ENCODE measurements at regions not wholly inside any gene's neighbourhood (a gene's known extent, or its start where the extent isn't known, plus 50 kb on each side); places are given as distances from the start of the nearest gene placed in this dataset.
"Not testable (repeated sequence)": the region's sequence is repeated elsewhere in the genome, so short reads cannot be mapped to it uniquely, and the experiment has no call there.

DNA sequence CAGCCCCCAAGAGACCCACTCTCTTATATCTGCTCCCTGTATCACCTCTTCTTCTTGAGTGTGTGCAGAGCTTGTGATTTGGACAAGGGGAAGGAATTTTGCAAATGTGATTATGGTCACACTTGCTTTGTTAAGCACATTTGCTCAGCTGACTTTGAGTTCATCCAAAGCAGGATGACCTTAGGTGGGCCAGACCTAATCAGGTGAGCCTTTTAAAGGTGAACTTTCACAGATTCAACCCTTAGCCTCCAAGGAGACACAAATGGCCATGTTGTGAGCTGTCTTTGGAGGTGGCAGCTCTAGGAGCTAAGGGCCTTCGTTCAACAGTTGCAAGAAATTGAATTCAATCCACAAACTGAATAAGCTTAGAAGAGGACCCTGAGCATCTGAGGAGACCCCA is 147.8 kb downstream of the DEFB131A start:
- DNase-seq (ENCODE audit: low spot score), result no peak
- TF ChIP-seq, protein P1, sequence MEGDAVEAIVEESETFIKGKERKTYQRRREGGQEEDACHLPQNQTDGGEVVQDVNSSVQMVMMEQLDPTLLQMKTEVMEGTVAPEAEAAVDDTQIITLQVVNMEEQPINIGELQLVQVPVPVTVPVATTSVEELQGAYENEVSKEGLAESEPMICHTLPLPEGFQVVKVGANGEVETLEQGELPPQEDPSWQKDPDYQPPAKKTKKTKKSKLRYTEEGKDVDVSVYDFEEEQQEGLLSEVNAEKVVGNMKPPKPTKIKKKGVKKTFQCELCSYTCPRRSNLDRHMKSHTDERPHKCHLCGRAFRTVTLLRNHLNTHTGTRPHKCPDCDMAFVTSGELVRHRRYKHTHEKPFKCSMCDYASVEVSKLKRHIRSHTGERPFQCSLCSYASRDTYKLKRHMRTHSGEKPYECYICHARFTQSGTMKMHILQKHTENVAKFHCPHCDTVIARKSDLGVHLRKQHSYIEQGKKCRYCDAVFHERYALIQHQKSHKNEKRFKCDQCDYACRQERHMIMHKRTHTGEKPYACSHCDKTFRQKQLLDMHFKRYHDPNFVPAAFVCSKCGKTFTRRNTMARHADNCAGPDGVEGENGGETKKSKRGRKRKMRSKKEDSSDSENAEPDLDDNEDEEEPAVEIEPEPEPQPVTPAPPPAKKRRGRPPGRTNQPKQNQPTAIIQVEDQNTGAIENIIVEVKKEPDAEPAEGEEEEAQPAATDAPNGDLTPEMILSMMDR (IDR thresholded peaks at IDR 0.05; ENCODE audit: extremely low read depth, missing control alignments), result no peak

DNA sequence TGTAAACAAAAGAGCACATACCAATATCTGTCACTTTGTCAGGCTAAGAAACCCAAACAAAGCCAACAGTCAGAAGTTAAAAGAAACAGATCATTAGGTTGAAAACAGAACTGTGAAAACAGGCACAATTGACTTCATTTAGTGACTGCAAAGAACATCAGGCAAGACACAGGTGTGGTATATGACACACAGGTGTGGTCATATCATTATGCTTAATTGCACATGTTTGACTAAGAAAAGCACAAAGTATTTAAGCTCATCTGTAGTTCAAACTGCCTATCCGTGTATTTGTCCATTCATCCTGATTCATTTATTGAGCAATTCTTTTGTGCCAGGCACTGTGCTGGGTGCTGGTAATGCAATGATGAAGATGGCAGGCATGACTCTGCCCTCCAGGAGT is 150.7 kb downstream of the DEFB131A start:
- DNase-seq (ENCODE audit: low spot score), result no peak
- TF ChIP-seq, protein P1 (IDR thresholded peaks at IDR 0.05; ENCODE audit: extremely low read depth, missing control alignments), result no peak

DNA sequence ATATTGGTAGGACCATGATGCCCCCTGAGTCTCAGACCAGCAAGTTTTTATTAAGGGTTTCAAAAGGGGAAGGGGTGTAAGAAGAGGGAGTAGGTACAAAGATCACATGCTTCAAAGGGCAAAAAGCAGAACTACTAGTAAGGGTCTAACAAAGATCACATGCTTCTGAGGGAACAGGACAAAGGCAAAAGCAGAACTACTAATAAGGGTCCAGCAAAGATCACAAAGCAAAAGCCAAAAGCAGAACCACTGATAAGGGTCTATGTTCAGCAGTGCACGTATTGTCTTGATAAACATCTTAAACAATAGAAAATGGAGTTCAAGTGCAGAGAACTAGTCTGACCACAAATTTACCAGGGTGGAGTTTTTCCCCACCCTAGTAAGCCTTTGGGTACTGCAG is 151.3 kb downstream of the DEFB131A start:
- DNase-seq (ENCODE audit: low spot score), result not testable (repeated sequence)

DNA sequence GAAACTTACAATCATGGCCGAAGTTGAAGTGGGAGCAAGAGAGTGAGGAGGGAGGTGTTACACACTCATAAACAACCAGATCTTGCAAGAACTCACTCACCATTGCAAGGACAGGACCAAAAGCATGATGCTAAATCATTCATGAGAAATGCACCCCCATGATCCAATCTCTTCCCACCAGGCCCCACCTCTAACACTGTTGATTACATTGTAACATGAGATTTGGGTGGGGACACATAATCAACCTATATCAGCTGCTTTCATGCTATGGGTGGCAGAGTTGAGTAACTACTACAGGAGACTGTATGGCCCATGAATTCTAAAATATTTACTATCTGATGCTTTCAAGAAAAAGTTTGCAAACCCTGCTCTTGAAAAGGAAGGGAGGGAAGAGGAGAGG is 155.1 kb downstream of the DEFB131A start:
- TF ChIP-seq, protein P1 (IDR thresholded peaks at IDR 0.05; ENCODE audit: extremely low read depth, missing control alignments), result no peak
- no peak for DNase-seq (ENCODE audit: low spot score)

DNA sequence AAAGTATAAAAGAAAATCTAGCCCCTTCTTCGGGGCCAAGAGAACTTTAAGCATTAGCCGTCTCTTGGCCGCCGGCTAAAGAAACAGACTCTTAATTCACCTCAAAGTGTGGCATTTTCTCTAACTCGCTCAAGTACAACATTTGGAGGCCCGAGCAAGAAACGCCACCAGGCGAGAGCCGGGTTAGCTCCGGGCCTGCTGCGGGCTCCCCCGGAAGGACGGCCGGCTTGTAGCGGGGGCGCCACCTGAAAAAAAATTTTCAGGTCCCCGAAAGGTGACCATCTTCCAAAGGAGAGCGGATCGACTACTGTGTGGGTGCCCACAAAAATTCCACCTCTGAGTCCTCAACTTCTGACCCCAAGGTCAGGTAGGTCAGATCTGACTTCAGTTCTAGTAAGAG is 156.0 kb downstream of the DEFB131A start:
- TF ChIP-seq, protein P1 (IDR thresholded peaks at IDR 0.05; ENCODE audit: extremely low read depth, missing control alignments), result no peak
- DNase-seq (ENCODE audit: low spot score), result no peak

DNA sequence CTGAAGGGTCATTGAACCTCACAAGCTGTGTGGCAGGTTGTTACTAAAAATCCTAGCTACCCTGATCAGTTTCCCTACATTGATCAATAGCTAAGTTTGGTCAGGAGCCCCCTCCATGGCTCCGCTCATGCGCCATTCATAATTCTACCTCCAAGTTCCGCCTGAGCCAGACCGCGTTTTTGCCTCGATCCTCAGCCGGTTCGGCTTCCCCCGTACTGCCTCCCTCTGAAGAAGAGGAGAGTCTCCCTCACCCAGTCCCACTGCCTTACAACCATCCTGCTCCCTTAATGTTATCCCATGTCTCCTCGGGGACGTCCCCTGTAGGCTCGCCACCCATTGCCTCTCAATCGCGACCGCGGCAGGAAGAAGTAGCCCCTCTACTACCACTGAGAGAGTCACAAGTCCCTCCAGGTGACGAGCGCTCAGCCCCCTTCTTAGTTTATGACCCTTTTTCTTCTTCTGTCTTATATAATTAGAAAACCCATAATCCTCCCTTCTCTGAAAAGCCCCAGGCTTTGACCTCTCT is 158.2 kb downstream of the DEFB131A start:
- DNase-seq (ENCODE audit: low spot score), result no peak
- TF ChIP-seq, protein P1 (IDR thresholded peaks at IDR 0.05; ENCODE audit: extremely low read depth, missing control alignments), result no peak

DNA sequence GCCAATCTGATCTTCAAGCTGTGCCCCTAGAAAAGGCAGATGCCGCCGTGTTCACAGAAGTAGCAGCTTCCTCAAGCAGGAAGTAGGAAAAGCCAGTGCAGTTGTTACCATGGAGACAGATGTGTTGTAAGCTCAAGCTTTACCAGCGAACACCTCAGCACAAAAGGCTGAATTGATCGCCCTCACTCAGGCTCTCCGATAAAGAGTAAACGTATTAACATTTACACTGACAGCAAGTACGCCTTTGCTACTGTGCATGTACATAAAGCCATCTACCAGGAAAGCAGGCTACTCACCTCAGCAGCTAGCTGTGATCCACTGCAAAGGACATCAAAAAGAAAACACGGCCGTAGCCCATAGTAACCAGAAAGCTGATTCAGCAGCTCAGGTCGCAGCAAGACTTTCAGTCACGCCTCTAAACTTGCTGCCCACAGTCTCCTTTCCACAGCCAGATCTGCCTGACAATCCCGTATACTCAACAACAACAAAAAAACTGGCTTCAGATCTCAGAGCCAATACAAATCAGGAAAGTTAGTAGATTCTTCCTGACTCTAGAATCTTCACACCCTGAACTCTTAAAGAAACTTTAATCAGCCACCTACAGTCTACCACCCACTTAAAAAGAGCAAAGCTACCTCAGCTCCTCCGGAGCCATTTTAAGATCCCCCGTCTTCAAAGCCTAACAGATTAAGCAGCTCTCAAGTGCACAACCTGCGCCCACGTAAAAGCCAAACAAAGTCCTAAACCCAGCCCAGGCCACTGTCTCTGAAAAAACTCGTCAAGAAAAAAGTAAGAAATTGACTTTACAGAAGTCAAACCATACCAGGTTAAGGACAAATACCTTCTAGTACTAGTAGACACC is 160.0 kb downstream of the DEFB131A start:
- not testable (repeated sequence) for DNase-seq (ENCODE audit: low spot score)

DNA sequence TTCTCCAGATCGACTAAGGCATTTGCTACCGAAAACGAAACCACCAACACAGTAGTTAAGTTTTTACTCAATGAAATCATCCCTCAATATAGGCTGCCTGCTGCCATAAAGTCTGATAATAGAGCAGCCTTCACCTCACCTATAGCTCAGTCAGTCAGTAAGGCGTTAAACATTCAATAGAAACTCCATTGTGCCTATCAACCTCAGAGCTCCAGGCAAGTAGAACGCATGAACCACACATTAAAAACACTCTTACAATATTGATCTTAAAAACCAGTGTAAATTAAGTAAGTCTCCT is 160.6 kb downstream of the DEFB131A start:
- DNase-seq (ENCODE audit: low spot score), result not testable (repeated sequence)

DNA sequence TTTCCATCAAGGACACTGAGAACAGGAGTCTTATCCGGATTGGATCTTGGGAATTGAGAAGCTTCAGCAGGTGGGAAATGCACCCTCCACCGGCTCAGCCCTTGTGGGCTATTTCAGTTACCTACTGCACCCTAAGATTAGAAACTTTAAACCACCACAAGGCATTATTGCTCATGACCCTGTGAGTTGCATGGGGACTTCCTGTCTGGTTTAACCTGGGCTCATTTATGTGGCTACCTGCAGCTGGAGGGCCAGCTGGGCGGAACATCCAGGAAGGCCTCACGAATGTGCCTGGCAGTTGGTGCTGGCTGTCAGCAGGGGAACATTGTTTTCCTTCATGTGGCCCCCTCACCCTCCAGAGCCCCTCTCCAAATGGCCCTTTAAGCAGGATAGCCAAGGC is 164.1 kb downstream of the DEFB131A start:
- TF ChIP-seq, protein P1 (IDR thresholded peaks at IDR 0.05; ENCODE audit: extremely low read depth, missing control alignments), result no peak
- no peak for DNase-seq (ENCODE audit: low spot score)

DNA sequence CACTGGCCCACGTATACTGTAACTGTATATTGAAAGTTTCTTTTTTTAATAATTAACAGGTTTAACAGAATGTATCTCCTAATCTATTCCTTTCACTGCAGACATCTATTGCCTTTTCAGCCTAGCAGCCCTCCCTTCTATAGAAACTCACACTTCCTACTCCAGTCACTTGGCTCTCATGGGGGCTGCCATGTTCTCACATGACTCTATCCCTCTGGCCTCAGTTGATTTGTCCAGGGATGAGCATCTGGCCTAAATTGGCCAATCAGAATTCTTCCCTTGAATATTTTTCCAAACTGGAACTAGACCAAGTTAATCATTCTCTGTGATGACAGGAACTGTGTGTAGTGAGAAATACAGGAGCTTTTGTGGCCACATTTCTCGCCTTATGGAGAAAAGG is 166.1 kb downstream of the DEFB131A start:
- not testable (repeated sequence) for DNase-seq (ENCODE audit: low spot score)
